ENCODE measurements at regions not wholly inside any gene's neighbourhood (a gene's known extent, or its start where the extent isn't known, plus 50 kb on each side); places are given as distances from the start of the nearest gene placed in this dataset.
"Not testable (repeated sequence)": the region's sequence is repeated elsewhere in the genome, so short reads cannot be mapped to it uniquely, and the experiment has no call there.

DNA sequence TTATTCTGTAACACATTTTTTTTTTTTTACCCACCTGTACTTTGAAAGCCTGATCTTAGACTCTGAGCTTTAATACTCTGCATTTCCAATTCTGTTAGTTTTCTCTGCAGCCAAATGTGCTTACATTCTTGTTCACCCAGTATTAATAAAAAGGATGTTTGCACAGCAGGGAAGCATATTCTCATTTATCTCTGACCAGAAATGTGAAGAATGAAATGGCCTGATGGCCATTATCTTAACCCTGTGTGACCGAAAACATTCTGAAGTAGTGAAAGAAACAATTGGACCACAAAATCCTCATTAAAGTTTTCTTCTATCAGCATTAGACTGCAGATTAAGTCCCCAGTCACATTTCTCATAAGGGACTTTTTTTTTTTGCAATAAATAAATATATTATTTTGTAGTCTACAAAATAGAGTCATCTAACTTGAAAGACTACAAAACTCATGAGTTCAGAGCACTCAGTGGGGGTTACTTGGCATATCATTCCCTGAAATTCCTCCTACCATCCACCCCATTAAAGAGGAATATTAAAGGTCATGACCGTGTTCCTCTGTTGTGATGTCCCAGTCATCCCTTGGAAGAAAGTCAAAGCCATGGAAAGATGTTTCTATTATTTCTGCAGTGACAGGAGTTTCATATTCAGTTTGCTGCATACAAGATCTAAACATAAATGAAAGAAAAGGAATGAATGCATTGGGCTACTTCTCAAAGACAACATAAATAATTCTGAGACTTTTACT, 364.4 kb downstream of the RND3 start:
- DNase-seq, result no peak
- intact Hi-C loops (cut with DNase I), result no loop called here
- H3K27me3 ChIP-seq, result no peaks in the 10 kb centered on the region

DNA sequence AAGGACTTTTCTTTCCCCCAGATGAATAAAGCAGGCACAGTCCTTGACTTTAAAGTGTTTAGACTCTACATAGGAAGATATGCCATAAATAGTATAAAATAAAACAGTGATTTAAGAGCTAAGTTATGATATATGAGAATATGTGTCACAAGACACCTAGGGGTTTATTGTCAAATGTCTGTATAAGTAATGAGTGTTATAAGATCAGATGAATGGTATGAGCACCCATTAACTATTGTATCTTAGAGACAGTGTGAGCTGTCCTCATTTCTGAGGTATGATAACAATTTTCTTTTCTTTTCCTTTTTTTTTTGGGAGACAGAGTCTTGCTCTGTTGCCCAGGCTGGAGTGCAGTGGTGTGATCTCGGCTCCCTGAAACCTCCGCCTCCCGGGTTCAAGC, 365.3 kb downstream of the RND3 start:
- H3K27ac ChIP-seq, result no peak overlapping the region
- H3K4me1 ChIP-seq, result peaks cover 0 to 2% (median 0%) of the 10 kb centered on the region in 3 donors
- ATAC-seq, result no peak
- intact Hi-C loops (cut with DNase I), result no loop called here
- DNase-seq, result no peak
- 95 to 98% methylated on average over 3 of the region's 3 CpGs for WGBS, 2 donors
- H3K9me3 ChIP-seq, result no peaks in the 10 kb centered on the region
- no peaks in the 10 kb centered on the region for H3K27me3 ChIP-seq
- no peak overlapping the region for H3K4me3 ChIP-seq
- no peaks in the 10 kb centered on the region for H3K36me3 ChIP-seq
- TF ChIP-seq, protein P1, sequence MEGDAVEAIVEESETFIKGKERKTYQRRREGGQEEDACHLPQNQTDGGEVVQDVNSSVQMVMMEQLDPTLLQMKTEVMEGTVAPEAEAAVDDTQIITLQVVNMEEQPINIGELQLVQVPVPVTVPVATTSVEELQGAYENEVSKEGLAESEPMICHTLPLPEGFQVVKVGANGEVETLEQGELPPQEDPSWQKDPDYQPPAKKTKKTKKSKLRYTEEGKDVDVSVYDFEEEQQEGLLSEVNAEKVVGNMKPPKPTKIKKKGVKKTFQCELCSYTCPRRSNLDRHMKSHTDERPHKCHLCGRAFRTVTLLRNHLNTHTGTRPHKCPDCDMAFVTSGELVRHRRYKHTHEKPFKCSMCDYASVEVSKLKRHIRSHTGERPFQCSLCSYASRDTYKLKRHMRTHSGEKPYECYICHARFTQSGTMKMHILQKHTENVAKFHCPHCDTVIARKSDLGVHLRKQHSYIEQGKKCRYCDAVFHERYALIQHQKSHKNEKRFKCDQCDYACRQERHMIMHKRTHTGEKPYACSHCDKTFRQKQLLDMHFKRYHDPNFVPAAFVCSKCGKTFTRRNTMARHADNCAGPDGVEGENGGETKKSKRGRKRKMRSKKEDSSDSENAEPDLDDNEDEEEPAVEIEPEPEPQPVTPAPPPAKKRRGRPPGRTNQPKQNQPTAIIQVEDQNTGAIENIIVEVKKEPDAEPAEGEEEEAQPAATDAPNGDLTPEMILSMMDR (IDR thresholded peaks at IDR 0.05), result no peak
- FAIRE-seq, result no peak

More for the DNA sequence above, 364.4 kb downstream of the RND3 start:
- WGBS, 2 donors, result 82 to 84% methylated on average over 2 of the region's 2 CpGs
- H3K4me3 ChIP-seq, result no peak overlapping the region
- ATAC-seq (no peak), FAIRE-seq (no peak)
- H3K4me1 ChIP-seq, result peaks cover 0 to 2% (median 0%) of the 10 kb centered on the region in 3 donors
- no peaks in the 10 kb centered on the region for H3K9me3 ChIP-seq
- TF ChIP-seq, protein P1 (IDR thresholded peaks at IDR 0.05), result no peak
- H3K27ac ChIP-seq, result no peak overlapping the region
- no peaks in the 10 kb centered on the region for H3K36me3 ChIP-seq

DNA sequence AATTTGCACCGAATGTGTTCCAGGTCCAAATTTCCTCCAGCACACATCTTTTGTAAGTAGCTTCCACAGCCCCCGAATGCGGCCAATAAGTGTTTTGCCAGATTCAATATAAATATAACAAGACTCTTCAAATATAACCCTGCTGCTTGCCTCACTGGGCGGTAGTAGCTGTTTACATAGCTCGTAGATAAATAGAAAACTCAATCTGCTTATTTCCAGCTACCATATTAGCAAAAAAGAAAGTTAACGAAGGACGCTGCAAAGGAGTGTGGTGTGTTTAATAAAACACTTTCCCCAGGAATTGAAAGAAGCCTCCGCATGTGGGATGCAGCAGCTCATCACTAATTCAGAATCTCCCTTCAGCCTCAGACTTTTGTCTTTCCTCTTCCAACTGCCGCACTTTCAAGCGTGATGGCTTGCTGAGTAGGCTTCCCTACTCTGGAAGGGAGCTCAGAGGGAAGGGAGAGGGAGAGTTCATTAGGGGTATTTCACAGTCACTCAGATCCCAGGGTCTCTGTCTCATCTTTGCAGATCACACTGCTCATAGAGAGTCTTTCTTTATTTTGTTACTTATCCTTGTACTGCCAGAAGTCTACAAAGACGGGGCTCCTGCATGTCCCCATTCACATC, 367.0 kb downstream of the RND3 start:
- 44 to 47% methylated on average over 11 of the region's 11 CpGs for WGBS, 2 donors
- no peaks in the 10 kb centered on the region for H3K27me3 ChIP-seq
- peaks cover 0 to 2% (median 0%) of the 10 kb centered on the region in 3 donors for H3K4me1 ChIP-seq
- H3K36me3 ChIP-seq, result no peaks in the 10 kb centered on the region
- ATAC-seq, result peak in 3 of 4 donors; percentile 61 to 81 (median 69)
- H3K27ac ChIP-seq, result no peak overlapping the region
- no peak overlapping the region for H3K4me3 ChIP-seq
- TF ChIP-seq, protein P1 (IDR thresholded peaks at IDR 0.05), result no peak
- DNase-seq, result no peak
- no peaks in the 10 kb centered on the region for H3K9me3 ChIP-seq
- FAIRE-seq, result no peak
- intact Hi-C loops (cut with DNase I), result no loop called here

DNA sequence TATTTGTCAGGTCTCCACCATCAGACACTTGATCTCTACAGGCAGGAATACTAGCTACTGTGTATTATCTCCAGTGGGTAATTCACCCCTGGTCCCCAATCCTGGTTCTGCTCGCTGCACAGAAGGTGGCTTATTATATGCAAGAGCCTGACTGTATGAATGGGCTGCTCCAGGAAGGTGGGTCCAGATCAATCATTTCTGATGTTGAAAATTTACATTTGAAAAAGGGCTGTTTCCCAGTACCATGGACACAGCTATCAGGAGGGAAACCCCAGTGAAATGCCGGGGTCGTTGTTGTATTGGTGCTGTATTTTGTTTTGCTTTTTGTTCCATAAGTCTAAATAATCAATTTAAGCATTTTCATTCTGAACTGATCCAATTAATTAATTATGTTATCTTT, 367.6 kb downstream of the RND3 start:
- no peaks in the 10 kb centered on the region for H3K27me3 ChIP-seq
- DNase-seq (no peak), ATAC-seq (no peak), FAIRE-seq (no peak)
- H3K27ac ChIP-seq, result no peak overlapping the region
- peaks cover 0 to 2% (median 0%) of the 10 kb centered on the region in 3 donors for H3K4me1 ChIP-seq
- H3K9me3 ChIP-seq, result no peaks in the 10 kb centered on the region
- no peaks in the 10 kb centered on the region for H3K36me3 ChIP-seq
- WGBS, 2 donors, result 78 to 84% methylated on average over 3 of the region's 3 CpGs
- no peak overlapping the region for H3K4me3 ChIP-seq
- TF ChIP-seq, protein P1 (IDR thresholded peaks at IDR 0.05), result no peak
- intact Hi-C loops (cut with DNase I), result no loop called here

DNA sequence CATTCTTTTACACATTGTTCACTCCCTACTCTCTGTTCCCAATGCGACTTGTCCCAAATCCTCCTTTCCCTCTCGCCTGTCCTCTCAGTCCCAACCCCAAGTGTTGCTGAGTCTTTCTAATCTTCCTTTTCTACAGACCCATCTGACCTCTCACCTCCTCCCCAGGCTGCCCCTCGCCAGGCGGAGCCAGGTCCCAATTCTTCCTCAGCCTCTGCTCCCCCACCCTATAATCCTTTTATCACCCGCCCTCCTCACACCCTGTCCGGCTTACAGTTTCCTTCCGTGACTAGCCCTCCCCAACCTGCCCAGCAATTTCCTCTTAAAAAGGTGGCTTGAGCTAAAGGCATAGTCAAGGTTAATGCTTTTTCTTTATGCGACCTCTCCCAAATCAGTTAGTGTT, 373.4 kb downstream of the RND3 start:
- DNase-seq; H3K4me1 ChIP-seq; H3K9me3 ChIP-seq; H3K36me3 ChIP-seq; H3K4me3 ChIP-seq; ATAC-seq; intact Hi-C loops (cut with DNase I); H3K27ac ChIP-seq; H3K27me3 ChIP-seq; FAIRE-seq: not testable (repeated sequence)
- 89 to 90% methylated on average over 8 of the region's 8 CpGs for WGBS, 2 donors
